ENCODE measurements at regions not wholly inside any gene's neighbourhood (a gene's known extent, or its start where the extent isn't known, plus 50 kb on each side); places are given as distances from the start of the nearest gene placed in this dataset.

DNA sequence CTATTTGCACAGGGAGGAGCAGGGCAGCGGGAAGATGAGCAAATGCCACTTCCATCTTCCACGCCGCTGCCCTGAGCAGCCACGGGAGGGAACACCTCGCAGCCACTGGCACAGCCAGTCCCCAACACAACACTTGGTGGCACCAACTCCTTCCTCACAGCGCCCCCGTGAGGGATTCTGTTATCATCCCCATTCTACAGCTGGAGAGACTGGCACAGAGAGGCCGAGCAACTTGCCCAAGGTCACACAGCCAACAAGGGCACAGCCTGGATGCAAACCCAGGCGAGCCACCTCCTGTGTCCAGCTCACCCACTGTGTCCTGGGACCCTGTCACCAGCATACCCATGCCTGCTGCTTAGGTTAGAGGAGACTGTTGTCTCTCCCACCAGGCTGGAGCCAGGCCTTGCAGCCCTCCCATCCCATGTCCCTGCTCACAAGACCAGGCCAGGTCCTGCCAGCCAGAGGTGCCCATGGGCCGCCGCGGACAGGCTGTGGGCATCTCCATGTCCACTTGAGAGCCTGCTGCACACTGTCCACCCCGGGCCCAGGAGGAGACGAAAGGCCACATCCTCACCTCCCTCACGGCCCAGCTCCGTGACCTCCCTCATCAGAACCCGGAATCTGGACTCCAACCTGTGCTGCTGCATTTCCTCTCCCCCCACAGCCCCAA, 57.0 kb downstream of the NCOR2 start:
- TF ChIP-seq, protein P1, sequence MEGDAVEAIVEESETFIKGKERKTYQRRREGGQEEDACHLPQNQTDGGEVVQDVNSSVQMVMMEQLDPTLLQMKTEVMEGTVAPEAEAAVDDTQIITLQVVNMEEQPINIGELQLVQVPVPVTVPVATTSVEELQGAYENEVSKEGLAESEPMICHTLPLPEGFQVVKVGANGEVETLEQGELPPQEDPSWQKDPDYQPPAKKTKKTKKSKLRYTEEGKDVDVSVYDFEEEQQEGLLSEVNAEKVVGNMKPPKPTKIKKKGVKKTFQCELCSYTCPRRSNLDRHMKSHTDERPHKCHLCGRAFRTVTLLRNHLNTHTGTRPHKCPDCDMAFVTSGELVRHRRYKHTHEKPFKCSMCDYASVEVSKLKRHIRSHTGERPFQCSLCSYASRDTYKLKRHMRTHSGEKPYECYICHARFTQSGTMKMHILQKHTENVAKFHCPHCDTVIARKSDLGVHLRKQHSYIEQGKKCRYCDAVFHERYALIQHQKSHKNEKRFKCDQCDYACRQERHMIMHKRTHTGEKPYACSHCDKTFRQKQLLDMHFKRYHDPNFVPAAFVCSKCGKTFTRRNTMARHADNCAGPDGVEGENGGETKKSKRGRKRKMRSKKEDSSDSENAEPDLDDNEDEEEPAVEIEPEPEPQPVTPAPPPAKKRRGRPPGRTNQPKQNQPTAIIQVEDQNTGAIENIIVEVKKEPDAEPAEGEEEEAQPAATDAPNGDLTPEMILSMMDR (IDR thresholded peaks at IDR 0.05; ENCODE audit: insufficient read depth, low read length) = no peak
- TF ChIP-seq GABPA (IDR thresholded peaks at IDR 0.05; ENCODE audit: low read depth) = no peak

All from HL-60 (cell line).